ENCODE measurements at regions not wholly inside any gene's neighbourhood (a gene's known extent, or its start where the extent isn't known, plus 50 kb on each side); places are given as distances from the start of the nearest gene placed in this dataset.

- DNase-seq = peak in 1 of 2 experiments; percentile 37
These were observed 77.5 kb upstream of the RIPOR2 start for GRCh38 chr6:25013246-25013645.

- no peak for DNase-seq
These were observed 78.6 kb upstream of the RIPOR2 start for GRCh38 chr6:25014369-25014768.

DNA sequence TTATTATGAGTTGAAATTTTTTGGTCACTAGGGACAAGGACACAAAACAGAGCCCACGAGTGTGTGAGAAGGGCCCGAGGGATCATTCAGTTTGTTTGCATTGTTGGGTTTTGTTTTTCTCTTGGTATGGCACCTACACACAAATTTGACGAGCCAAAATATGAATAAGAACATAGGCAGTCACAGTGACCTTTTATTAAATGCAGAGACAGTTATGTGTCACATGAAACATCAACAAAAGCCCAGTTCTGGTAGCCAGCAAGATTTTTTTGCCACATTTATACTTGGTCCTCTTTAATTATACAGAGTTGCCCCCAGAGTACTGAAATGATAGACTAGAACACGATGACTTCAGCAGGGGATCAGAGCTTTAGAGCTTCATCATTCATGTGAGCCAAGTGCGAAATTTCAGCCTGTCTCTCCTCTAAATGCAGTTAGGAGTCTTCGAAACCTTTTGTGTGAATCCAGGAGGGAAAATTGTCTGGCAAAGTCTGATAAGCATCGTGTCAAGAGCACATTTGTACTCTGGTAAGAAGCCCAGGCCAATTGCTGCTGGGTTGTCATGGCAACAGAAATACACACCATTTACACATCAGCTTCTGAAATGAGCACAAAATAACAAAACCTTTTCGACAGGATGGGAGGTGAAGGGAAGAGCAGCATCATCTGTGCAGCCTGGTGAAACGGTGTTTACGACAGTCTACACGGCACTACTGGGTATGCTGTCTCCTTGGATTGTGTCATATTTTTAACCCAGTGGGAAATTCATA, 79.2 kb upstream of the RIPOR2 start:
- no peak for DNase-seq

DNA sequence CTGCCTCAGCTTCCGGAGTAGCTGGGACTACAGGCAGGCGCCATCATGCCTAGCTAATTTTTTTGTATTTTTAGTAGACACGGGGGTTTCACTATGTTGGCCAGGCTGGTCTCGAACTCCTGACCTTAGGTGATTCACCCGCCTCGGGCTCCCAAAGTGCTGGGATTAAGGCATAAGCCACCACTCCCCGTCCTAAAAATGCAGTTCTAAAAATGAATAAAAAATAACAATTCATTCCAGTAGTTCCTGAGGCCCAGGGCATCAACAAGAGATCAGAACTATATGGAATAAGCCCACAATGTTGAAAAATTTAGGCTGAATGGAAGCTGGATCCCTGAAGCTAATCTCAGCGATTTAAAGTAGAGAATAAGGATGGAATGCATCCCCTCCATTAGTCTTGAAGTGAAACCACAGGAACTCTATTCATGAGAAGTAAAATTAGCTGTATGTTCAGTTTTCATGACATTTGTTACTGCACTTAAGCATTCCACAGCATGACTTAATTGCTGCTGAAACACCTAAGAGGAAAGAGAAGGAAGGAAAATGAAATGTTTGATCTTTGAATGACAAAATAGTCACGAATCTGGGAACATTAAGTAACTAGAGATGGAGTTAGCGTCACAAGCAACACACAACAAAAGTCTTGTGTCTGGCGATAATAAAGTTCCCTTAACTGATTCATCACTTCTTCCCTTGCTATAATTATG, 80.4 kb upstream of the RIPOR2 start:
- DNase-seq = no peak

DNA sequence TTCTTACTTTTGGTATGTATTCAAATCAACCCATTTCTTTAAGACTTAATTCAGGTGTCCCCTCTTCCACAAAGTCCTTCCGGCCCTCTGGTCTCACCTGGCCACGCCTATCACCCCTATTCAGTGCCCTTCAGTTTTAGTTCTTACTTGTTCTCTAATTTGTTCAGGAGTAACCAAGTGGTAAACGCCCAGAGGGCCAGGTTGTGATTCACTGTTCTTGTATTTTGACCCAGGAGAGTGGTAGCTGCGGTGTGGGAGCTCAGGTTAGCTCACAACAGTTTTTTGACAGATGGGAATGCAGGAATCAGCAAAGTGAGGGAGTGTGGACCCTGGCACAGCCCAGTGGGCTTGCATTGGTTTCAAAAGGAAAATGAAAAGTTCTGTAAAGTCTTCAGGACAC, 81.7 kb upstream of the RIPOR2 start:
- no peak for DNase-seq

DNA sequence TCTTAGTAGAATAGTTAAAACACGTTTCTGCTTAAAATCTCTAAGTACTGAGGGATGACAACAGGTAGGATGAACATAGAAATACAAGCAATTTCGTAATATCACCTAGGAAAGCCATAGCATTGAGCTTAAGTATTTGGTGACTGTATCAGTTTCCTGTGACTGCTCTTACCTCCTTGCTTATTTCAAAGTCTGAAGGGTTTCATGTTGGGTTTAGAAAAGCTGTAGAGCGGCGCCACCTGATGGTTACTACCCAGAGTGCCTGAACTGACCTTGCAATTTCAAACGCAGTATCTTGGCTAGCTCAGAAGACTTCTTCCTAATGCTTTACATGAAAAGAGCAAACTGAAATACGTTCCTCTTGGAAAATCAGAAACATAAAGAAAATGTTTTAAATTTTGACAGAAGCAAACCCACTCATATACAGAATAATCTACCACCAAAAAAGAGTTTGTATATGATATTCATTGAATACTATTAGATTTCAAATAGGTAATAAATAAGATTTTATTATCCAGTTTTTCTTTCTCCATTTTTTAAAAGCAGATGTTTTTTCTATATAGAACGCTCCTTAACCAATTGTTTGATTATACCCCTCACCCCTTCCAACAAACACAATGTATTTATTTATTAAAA, 82.3 kb upstream of the RIPOR2 start:
- peak in 1 of 2 experiments; percentile 8 for DNase-seq

DNA sequence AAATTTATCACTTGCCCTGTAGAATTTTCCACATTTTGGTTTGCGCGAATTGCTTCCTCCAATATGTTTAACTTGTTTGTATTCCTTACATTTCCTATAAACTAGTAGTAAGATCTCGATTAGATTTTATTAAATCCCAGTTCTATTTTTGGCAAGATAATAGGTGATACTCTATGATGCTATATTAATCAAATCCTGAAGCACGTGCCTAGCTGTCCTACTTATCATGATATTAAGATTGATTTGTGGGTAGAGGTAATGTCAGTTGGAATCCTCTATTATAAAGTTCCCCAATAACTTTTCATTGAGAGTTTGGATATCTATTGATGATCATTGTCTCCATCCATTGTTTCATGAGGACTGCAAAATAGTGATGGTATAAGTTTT, 82.8 kb upstream of the RIPOR2 start:
- no peak for DNase-seq

GRCh38 chr6:25022140-25022553, 86.4 kb upstream of the RIPOR2 start:
- DNase-seq = no peak

DNA sequence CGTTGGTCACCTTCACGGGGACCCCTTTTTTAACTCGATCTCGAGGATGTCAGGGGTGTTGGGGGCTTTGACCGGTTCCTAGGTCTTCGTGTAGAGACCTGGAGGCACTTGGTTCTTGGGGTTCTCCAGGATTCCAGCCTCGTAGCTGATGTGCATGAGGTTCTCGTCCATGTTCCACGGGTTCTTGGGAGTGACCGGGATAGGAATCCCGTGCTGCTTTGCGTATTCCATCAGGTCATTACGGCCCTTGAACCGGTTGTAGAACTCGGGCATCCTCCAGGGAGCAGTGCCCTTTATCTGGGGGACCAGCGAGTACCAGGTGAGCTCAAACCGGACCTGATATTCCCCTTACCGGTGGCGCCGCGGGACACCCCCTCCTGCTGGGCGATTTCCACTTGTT, 88.0 kb upstream of the RIPOR2 start:
- DNase-seq = no peak

DNA sequence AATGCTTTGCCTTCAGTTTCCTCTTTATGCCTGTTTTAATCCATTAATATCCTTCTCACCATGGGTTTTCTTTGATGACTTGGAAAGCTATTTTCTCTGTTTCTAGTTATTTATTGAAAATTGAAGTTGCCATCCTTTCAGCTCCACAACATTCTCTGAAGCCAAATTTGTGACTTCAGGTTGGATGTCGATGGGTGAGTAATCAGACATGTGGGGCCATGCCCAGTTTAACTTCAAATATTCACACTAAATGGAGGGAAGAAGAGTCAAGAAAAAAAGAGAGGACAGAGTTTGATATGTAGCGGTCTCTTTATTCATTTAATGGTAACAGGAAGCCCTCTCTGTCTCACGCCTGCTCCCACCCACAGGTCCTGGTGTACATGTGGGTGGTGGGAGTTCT, 89.1 kb upstream of the RIPOR2 start:
- no peak for DNase-seq

GRCh38 chr6:25025248-25025918, 89.6 kb upstream of the RIPOR2 start:
- no peak for DNase-seq

GRCh38 chr6:25025919-25026301, 90.2 kb upstream of the RIPOR2 start:
- no peak for DNase-seq

- DNase-seq = peak in 1 of 2 experiments; percentile 17
These were observed 91.0 kb upstream of the RIPOR2 start for GRCh38 chr6:25026723-25027122.

- no peak for DNase-seq
These were observed 91.6 kb upstream of the RIPOR2 start for GRCh38 chr6:25027221-25027916.

GRCh38 chr6:25028328-25028727, 92.6 kb upstream of the RIPOR2 start:
- DNase-seq = no peak

DNA sequence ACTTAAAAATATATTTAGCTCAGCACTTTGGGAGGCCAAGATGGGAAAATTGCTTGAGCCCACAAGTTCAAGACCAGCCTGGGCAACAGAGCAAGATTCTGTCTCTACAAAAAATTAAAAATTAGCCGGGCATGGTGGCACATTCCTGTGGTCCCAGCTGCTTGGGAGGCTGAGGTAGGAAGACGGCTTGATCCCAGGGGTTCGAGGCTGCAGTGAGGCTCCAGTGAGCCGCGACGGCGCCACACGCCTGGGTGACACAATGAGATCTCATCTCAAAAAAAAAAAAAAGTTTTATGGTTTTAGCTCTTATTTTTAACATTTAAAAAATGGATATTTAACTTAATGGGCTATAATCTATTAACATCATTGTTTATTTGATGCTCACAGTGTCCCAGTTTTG, 97.2 kb upstream of the RIPOR2 start:
- no peak for DNase-seq

DNA sequence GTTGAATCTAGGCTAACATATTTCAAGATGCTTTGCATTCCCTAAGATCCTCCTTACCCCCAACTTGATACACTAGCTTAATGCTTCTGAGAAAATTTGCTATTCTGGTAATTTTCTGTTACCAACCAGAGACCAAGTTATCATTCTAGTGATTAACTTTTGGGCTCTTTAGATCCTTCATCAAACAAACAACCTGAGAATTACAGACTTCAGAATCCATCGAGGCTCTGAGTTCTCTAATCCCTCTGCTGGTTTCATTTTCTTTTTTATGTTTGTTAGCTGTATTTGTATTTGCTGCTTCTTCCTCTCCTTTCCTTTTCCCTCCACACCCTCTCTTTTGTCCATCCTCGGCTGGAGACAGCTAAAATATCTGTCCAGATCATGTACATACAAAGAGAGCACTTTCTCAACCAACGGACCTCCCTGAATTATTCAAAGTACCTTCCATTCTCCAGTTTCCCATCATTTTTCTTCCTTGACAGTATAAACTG, 98.7 kb upstream of the RIPOR2 start:
- peak; percentile 84 to 86 for DNase-seq

DNA sequence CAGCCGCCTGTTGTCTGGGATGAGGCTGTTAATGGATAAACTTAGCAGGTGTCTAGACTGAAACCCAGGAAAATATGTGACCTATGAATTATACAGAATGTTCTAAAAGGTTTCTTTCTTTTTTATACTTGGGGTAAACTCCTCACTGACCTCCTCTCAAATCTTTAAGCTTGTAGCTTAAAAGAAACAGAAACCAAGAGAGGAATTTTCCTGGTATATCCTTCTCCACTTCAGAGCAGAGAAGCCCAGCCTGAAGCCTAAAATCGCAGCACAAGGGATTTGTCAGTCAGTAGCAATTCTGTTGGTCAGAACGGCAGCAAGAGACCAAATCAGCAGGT, 99.4 kb upstream of the RIPOR2 start:
- peak; percentile 45 to 57 for DNase-seq

DNA sequence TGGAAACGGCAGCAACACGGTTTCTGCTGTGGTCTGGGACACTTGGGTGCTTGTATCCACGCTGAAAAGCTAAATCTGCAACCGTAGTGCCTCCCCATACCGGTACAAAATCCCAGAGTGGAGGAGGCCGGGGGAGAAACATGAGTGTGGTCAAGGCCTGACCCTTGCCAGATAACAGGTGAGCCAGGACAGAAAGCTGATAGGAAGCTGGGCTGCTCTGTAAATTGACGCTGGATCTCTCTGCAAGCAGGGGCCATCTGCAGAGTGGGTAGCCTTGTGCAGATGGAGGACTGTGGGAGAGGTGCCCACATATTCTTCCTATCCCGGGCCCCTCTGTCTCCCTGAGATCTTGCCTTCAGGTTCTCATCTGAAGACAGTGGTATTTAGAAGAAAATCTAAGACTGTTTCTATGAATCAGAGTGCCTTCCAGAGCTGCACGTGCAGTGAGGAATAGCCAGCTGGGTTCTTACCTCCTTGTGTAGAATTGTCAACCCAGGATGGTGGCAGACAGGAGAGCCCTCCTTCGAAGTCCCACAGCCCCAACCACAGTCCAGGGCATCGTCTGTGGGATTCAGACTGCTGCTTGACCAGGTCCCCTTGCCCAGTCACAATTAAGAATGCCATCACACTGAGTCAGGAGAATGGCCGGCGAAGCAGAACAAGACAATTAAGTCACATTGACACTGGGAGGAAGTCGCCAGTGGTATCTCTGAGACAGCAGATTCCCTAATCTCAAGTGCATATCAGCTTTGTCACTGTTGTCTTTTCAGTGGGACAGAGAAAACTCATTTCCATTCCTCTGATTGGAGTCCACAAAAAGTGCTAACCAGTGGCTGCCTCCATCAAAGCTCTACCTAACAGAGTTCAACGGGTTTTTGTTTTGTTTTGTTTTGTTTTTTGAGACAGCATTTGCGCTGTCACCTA, 100.0 kb upstream of the RIPOR2 start:
- peak; percentile 9 to 57 for DNase-seq

GRCh38 chr6:25036461-25036860, 100.7 kb upstream of the RIPOR2 start:
- no peak for DNase-seq

DNA sequence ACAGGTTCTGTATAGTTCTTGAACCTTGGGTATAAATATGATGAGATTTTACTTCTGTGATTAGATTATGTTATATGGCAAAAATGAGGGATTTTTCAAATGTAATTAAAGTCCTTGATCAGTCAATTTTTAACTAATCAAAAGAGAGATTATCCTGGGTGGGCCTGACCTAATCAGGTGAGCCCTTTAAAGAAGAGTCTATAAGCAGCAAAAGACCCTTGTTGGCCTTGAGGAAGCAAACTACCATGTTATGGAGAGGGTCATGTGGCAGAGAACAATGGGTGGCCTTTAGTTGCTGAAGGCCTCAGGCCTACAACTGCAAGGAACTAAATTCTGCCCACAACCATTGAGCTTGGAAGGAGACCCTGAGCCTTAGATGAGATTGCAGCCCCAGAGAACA, 102.5 kb upstream of the RIPOR2 start:
- DNase-seq = no peak

DNA sequence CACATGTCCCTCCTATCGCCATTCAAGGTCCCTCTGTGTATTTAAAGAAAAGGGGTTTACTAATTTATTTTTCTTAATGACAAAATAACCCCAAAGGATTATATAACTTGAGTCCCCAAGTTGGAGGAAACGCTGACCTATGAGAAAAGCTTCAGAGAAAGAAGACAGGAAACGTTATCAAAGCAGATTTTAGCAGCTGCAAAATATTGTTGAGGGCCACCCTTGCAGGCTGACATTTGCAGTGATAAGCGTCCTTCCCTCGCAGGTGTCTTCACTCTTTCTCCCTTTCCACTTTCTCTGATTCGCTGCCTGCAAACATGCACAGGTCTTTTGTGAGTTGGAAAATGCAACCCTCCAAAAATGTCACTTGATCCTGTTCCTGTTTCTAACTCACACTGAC, 103.2 kb upstream of the RIPOR2 start:
- peak in 1 of 2 experiments; percentile 23 for DNase-seq

All from NCI-H526 (cell line).